ENCODE measurements at regions not wholly inside any gene's neighbourhood (a gene's known extent, or its start where the extent isn't known, plus 50 kb on each side); places are given as distances from the start of the nearest gene placed in this dataset.
"Not testable (repeated sequence)": the region's sequence is repeated elsewhere in the genome, so short reads cannot be mapped to it uniquely, and the experiment has no call there.

DNA sequence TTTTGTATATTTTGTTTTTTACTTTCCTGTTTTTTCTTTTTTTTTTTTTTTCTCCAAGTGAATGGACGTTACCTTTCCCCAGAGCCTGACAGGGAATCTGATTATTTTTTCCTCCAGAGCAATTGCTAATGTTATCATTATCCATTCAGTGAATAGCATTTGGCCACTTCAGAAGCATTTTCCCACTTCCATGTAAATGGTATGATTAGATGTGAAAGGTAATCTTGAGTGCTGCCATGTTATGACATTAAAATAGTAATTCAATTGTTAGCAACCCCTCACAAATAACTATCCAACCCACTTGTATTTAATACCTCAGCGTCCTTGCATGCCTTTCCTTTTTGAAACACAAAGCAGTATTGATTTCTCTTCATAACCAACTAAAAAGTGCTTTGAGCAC, 1243.8 kb downstream of the CDH8 start:
- Histone ChIP-seq H3K4me3 (no peak overlapping the region), H3K27ac (no peak overlapping the region), H3K36me3 (no peaks in the 10 kb centered on the region), H3K27me3 (no peaks in the 10 kb centered on the region), H3K4me1 (no peaks in the 10 kb centered on the region), H3K9me3 (no peaks in the 10 kb centered on the region)
- TF ChIP-seq, protein P1, sequence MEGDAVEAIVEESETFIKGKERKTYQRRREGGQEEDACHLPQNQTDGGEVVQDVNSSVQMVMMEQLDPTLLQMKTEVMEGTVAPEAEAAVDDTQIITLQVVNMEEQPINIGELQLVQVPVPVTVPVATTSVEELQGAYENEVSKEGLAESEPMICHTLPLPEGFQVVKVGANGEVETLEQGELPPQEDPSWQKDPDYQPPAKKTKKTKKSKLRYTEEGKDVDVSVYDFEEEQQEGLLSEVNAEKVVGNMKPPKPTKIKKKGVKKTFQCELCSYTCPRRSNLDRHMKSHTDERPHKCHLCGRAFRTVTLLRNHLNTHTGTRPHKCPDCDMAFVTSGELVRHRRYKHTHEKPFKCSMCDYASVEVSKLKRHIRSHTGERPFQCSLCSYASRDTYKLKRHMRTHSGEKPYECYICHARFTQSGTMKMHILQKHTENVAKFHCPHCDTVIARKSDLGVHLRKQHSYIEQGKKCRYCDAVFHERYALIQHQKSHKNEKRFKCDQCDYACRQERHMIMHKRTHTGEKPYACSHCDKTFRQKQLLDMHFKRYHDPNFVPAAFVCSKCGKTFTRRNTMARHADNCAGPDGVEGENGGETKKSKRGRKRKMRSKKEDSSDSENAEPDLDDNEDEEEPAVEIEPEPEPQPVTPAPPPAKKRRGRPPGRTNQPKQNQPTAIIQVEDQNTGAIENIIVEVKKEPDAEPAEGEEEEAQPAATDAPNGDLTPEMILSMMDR (IDR thresholded peaks at IDR 0.05), result no peak
- intact Hi-C loops (cut with DNase I), result no loop called here
- DNase-seq (ENCODE audit: low spot score in 2 of 2), result no peak

- Histone ChIP-seq H3K4me1 (no peaks in the 10 kb centered on the region), H3K9me3 (no peaks in the 10 kb centered on the region), H3K27ac (no peak overlapping the region), H3K27me3 (no peaks in the 10 kb centered on the region), H3K36me3 (no peaks in the 10 kb centered on the region), H3K4me3 (no peak overlapping the region)
- TF ChIP-seq, protein P1 (IDR thresholded peaks at IDR 0.05), result no peak
- no peak for DNase-seq (ENCODE audit: low spot score in 2 of 2)
- intact Hi-C loops (cut with DNase I), result no loop called here
Observed at GRCh38 chr16:60788631-60789030, 1247.6 kb downstream of the CDH8 start.

- Histone ChIP-seq H3K27me3 (no peaks in the 10 kb centered on the region), H3K4me3 (no peak overlapping the region), H3K27ac (no peak overlapping the region), H3K36me3 (no peaks in the 10 kb centered on the region), H3K4me1 (no peaks in the 10 kb centered on the region), H3K9me3 (peaks cover 0 to under 1% of the 10 kb centered on the region in 2 donors)
- TF ChIP-seq, protein P1 (IDR thresholded peaks at IDR 0.05), result no peak
- intact Hi-C loops (cut with DNase I), result no loop called here
- DNase-seq (ENCODE audit: low spot score in 2 of 2), result no peak
Observed at GRCh38 chr16:60776281-60776680, 1260.0 kb downstream of the CDH8 start.

- Histone ChIP-seq H3K9me3 (peaks cover 0 to 3% of the 10 kb centered on the region in 2 donors), H3K27me3 (no peaks in the 10 kb centered on the region), H3K27ac (no peak overlapping the region), H3K4me1 (no peaks in the 10 kb centered on the region), H3K36me3 (no peaks in the 10 kb centered on the region), H3K4me3 (no peak overlapping the region)
- TF ChIP-seq, protein P1 (IDR thresholded peaks at IDR 0.05), result no peak
- DNase-seq (ENCODE audit: low spot score in 2 of 2), result no peak
- intact Hi-C loops (cut with DNase I), result no loop called here
Observed at GRCh38 chr16:60771138-60771537, 1265.1 kb downstream of the CDH8 start.

GRCh38 chr16:60770384-60770783, 1265.9 kb downstream of the CDH8 start:
- H3K27ac ChIP-seq; H3K36me3 ChIP-seq; H3K9me3 ChIP-seq; DNase-seq (ENCODE audit: low spot score in 2 of 2); intact Hi-C loops (cut with DNase I); H3K4me3 ChIP-seq; H3K4me1 ChIP-seq; H3K27me3 ChIP-seq: not testable (repeated sequence)

DNA sequence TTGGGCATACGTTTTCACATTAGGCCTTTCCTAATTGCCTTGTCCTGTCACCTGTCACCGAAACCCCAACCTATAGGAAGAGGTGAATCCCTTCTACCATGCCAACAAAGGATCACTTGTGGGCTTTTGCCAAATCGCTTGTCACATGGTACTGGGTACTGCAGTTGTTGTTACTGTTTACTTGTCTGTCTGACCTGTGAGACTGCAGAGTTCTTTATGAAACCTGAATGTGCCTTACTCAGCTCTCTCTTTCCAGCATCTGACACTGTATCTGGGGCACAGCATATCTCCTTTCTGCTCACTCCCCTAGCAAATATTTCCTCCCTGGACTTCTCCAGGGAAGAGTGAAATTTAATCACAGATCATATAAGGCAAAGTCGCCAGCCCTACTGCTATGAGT, 1272.4 kb downstream of the CDH8 start:
- Histone ChIP-seq H3K4me1 (no peaks in the 10 kb centered on the region), H3K36me3 (no peaks in the 10 kb centered on the region), H3K9me3 (no peaks in the 10 kb centered on the region), H3K4me3 (no peak overlapping the region), H3K27ac (no peak overlapping the region), H3K27me3 (no peaks in the 10 kb centered on the region)
- TF ChIP-seq, protein P1 (IDR thresholded peaks at IDR 0.05), result no peak
- intact Hi-C loops (cut with DNase I), result no loop called here
- no peak for DNase-seq (ENCODE audit: low spot score in 2 of 2)
